Liver (tissue), 3 donors: ENCODE measurements at regions not wholly inside any gene's neighbourhood (a gene's known extent, or its start where the extent isn't known, plus 50 kb on each side); places are given as distances from the start of the nearest gene placed in this dataset.
"Not testable (repeated sequence)": the region's sequence is repeated elsewhere in the genome, so short reads cannot be mapped to it uniquely, and the experiment has no call there.

Experiments
- CTCF ChIP-seq: fragments of 150-350 bp; IDR thresholded peaks from 2 replicates; pipeline ENCODE4 v1.5.1; 2017; ENCODE audit warnings: improper control_type of control experiment, low read depth, low read length; ENCODE audit not compliant: missing input control
- FOXA2 ChIP-seq: IDR thresholded peaks from 2 replicates; pipeline ENCODE4 v1.6.1; 2016; ENCODE audit warnings: antibody characterized with exemption
- GABPA ChIP-seq, 2 donors: IDR thresholded peaks in 1 of 2; conservative IDR thresholded peaks in 1 of 2; 2 replicates each; pipeline ENCODE4 v1.6.1; 2016; ENCODE audit warnings: antibody characterized with exemption in 2 of 2, mild to moderate bottlenecking in 1 of 2, moderate library complexity in 1 of 2
- RAD21 ChIP-seq, 2 donors: IDR thresholded peaks; 2 replicates each; pipeline ENCODE4 v1.6.1; 2016; ENCODE audit warnings: antibody characterized with exemption in 2 of 2, mild to moderate bottlenecking in 2 of 2
- REST ChIP-seq: IDR thresholded peaks from 2 replicates; pipeline ENCODE4 v1.6.1; 2016; ENCODE audit warnings: antibody characterized with exemption, mild to moderate bottlenecking
- YY1 ChIP-seq: IDR thresholded peaks from 2 replicates; pipeline ENCODE4 v1.6.1; 2016; ENCODE audit warnings: antibody characterized with exemption, mild to moderate bottlenecking
- donor health status: healthy.
- donor health status: healthy.

GRCh38 chr11:38512830-38513229 lies 1914.8 kb upstream of the RAG2 start:
- not testable (repeated sequence) for TF ChIP-seq CTCF; RAD21 (IDR thresholded peaks at IDR 0.05); FOXA2; YY1; REST; GABPA (IDR thresholded peaks at IDR 0.05 in 1 of 2, conservative IDR thresholded peaks at IDR 0.05 in 1 of 2)
